HL-60 (cell line): ENCODE measurements at regions not wholly inside any gene's neighbourhood (a gene's known extent, or its start where the extent isn't known, plus 50 kb on each side); places are given as distances from the start of the nearest gene placed in this dataset.

Experiments
- DNase-seq, 2 experiments: peaks; one replicate each; pipeline ENCODE4 v3.0.0-alpha.2; 2010 to 2020; ENCODE audit warnings: low read depth in 1 of 2, low spot score in 1 of 2
- H3K27ac ChIP-seq: fragments of 250-450 bp; sonication (Bioruptor Pico); replicated peaks from 2 replicates; pipeline ENCODE4 v1.5.1; 2020; ENCODE audit warnings: mild to moderate bottlenecking, moderate library complexity
- H3K27me3 ChIP-seq: fragments of 250-450 bp; sonication (Bioruptor Pico); 2 replicates; pipeline ENCODE4 v1.5.1; 2021; ENCODE audit warnings: mild to moderate bottlenecking, moderate library complexity; ENCODE audit not compliant: insufficient read depth, poor library complexity, severe bottlenecking
- H3K4me3 ChIP-seq: replicated peaks from 2 replicates; pipeline ENCODE4 v1.5.1; 2011; ENCODE audit warnings: mild to moderate bottlenecking, control low read depth, low read length; ENCODE audit not compliant: insufficient read depth
- GABPA ChIP-seq: IDR thresholded peaks from 2 replicates; pipeline ENCODE4 v1.6.1; 2012; ENCODE audit warnings: low read depth
- POLR2AphosphoS5 ChIP-seq: IDR thresholded peaks from 2 replicates; pipeline ENCODE4 v1.6.1; 2012; ENCODE audit warnings: low read depth
- SPI1 ChIP-seq: IDR thresholded peaks from 2 replicates; pipeline ENCODE4 v1.6.1; 2012; ENCODE audit warnings: low read depth, mild to moderate bottlenecking, borderline replicate concordance
- TF ChIP-seq, protein P1 (sequence below): IDR thresholded peaks from 2 replicates; pipeline ENCODE4 v1.6.1; 2012; ENCODE audit warnings: low read depth; ENCODE audit not compliant: insufficient replicate concordance
- TF ChIP-seq, protein P2 (sequence below): IDR thresholded peaks from one replicate; pipeline ENCODE4 v1.5.1; 2011; ENCODE audit warnings: low read length, control low read depth, inconsistent platforms; ENCODE audit not compliant: insufficient read depth

DNA sequence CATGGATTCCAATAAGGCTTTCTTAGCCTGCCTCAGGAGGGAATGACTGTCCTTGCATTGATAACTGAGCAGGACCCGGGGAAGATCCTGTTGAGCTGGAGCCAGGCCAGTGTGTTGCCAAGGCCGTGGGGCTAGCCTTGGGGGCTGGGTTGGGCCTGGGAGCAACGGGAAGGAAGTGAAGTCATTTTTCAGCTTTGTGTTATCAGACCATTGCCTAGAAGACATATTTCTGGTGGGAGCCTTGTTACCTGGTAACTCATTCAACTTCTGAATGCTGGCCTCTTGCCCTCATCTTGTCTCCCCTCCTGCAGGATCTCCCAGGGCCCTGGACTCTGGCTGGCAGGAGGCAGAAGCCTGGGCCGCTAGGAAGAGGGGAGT is 92.7 kb upstream of the MGAT5 start:
- peak in 1 of 2 experiments; percentile 63 for DNase-seq
- H3K27ac ChIP-seq, result peak overlapping the region; percentile 60
- TF ChIP-seq, protein P1, sequence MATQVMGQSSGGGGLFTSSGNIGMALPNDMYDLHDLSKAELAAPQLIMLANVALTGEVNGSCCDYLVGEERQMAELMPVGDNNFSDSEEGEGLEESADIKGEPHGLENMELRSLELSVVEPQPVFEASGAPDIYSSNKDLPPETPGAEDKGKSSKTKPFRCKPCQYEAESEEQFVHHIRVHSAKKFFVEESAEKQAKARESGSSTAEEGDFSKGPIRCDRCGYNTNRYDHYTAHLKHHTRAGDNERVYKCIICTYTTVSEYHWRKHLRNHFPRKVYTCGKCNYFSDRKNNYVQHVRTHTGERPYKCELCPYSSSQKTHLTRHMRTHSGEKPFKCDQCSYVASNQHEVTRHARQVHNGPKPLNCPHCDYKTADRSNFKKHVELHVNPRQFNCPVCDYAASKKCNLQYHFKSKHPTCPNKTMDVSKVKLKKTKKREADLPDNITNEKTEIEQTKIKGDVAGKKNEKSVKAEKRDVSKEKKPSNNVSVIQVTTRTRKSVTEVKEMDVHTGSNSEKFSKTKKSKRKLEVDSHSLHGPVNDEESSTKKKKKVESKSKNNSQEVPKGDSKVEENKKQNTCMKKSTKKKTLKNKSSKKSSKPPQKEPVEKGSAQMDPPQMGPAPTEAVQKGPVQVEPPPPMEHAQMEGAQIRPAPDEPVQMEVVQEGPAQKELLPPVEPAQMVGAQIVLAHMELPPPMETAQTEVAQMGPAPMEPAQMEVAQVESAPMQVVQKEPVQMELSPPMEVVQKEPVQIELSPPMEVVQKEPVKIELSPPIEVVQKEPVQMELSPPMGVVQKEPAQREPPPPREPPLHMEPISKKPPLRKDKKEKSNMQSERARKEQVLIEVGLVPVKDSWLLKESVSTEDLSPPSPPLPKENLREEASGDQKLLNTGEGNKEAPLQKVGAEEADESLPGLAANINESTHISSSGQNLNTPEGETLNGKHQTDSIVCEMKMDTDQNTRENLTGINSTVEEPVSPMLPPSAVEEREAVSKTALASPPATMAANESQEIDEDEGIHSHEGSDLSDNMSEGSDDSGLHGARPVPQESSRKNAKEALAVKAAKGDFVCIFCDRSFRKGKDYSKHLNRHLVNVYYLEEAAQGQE, result no peak
- TF ChIP-seq, protein P2, sequence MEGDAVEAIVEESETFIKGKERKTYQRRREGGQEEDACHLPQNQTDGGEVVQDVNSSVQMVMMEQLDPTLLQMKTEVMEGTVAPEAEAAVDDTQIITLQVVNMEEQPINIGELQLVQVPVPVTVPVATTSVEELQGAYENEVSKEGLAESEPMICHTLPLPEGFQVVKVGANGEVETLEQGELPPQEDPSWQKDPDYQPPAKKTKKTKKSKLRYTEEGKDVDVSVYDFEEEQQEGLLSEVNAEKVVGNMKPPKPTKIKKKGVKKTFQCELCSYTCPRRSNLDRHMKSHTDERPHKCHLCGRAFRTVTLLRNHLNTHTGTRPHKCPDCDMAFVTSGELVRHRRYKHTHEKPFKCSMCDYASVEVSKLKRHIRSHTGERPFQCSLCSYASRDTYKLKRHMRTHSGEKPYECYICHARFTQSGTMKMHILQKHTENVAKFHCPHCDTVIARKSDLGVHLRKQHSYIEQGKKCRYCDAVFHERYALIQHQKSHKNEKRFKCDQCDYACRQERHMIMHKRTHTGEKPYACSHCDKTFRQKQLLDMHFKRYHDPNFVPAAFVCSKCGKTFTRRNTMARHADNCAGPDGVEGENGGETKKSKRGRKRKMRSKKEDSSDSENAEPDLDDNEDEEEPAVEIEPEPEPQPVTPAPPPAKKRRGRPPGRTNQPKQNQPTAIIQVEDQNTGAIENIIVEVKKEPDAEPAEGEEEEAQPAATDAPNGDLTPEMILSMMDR, result no peak
- TF ChIP-seq POLR2AphosphoS5, result no peak
- peak; percentile 42; the same call in 1 of the 2 replicates for TF ChIP-seq SPI1
- no peaks in the 10 kb centered on the region for H3K27me3 ChIP-seq
- H3K4me3 ChIP-seq, result no peak overlapping the region

DNA sequence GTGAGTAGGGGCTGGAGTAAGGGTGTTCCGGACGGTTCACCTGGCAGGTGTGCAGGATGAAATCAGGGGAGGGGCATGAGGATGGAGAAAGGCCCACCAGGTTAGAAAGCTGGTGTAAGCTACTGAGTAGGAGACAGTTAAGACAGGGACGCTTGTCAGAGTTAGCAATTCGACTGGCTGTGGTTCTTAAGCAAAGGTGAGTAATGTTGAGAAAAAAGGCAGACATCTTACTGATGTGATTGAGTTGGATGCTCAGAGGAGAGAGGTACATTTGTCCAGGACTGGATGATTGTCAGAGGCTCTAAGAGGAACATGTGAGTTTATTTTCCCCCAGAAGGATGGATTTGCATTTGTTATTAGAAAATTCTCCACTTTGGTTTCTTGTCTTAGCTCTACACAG is 90.5 kb upstream of the MGAT5 start:
- H3K27ac ChIP-seq, result no peak overlapping the region
- H3K27me3 ChIP-seq, result no peaks in the 10 kb centered on the region
- H3K4me3 ChIP-seq, result no peak overlapping the region
- no peak for DNase-seq
- TF ChIP-seq SPI1 (no peak), POLR2AphosphoS5 (no peak), GABPA (no peak)
- TF ChIP-seq, protein P2, result no peak
- TF ChIP-seq, protein P1, result no peak

DNA sequence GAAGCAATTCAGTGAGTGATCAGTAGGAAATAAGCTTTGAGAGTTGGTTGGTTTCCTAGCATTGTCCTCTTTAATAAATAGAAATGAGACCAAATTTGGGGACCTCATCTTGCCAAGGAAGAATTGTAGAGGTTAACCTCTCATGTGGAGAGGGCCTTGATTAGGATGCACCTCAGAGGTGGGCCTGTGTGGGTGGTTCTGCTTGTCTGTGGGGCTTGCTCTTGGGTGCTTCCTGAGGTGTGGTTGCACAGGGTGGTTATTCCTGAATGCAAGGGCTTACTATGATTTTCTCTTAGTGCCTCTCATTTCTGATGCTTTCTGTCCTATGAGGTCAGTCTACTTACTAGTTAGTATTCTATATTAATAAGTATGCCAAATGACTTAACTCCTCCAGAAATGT is 89.6 kb upstream of the MGAT5 start:
- TF ChIP-seq GABPA, result no peak
- TF ChIP-seq SPI1, result no peak
- TF ChIP-seq, protein P2, result no peak
- TF ChIP-seq, protein P1, result no peak
- TF ChIP-seq POLR2AphosphoS5, result no peak

More for the DNA sequence above, 89.6 kb upstream of the MGAT5 start:
- no peak for DNase-seq
- no peak overlapping the region for H3K27ac ChIP-seq
- H3K27me3 ChIP-seq, result no peaks in the 10 kb centered on the region
- no peak overlapping the region for H3K4me3 ChIP-seq
